HG03565 (cell line): ENCODE measurements at regions not wholly inside any gene's neighbourhood (a gene's known extent, or its start where the extent isn't known, plus 50 kb on each side); places are given as distances from the start of the nearest gene placed in this dataset.
"Not testable (repeated sequence)": the region's sequence is repeated elsewhere in the genome, so short reads cannot be mapped to it uniquely, and the experiment has no call there.

Experiments used
- ATAC-seq: cut with Tn5 transposase; IDR thresholded peaks from one replicate; pipeline ENCODE4 v1.9.1; 2021; ENCODE audit warnings: mild to moderate bottlenecking, moderate library complexity; ENCODE audit not compliant: unreplicated experiment

DNA sequence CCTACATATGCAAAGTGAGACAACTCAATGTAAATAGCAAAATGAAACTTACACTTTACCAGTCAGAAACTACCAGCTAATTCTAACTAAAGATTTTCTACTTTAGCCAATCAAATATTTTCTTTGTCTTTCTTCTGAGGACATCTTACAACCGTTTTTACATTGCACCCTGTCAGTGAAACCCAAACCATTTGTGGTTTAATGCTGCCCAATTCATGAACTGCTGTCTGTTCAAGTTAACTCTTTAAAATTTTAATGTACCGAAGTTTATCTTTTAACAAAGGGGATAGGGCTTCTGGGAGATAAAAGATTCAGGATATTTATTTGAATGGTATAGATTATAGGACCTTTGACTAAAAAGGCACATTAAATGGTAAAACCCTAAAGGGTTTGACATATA is 121.3 kb upstream of the HDDC2 start:
- no peak for ATAC-seq

DNA sequence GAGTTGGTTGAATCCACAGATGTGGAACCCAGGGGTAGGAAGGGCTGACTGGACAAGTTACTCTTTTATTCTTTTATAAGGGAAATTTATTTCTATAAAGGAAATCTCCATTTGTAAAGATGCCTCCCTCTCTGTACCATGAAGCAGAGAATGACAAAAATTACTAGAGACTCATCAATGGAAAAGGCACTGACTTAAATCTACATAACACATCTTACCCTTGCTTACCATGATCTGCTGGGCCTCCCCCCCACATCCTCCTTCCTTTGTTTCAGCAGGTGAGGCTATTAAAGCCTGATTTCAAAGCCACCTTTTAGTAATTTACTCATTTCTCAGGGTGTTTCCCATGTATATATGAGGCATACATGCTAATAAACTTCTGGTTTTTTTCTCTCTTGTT is 130.2 kb upstream of the HDDC2 start:
- ATAC-seq: no peak

DNA sequence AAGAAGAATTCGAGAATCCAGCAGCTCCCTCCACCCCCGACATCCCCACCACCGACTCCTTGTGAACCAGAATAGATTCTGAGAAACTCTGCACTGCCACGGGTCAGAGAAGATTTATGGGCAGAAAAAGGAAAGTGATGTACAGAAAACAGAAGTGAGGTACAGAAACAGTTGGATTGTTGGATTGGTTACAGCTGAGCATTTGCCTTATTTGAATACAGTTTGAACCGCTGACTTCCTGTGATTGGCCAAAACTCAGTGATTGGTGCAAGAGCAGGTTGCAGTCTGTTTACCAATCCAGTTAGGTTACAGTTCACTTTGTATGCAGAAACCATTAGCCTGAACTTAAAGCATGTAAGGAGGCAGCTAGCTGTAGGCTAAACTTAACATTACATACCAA is 131.2 kb upstream of the HDDC2 start:
- ATAC-seq: peak; percentile 64

DNA sequence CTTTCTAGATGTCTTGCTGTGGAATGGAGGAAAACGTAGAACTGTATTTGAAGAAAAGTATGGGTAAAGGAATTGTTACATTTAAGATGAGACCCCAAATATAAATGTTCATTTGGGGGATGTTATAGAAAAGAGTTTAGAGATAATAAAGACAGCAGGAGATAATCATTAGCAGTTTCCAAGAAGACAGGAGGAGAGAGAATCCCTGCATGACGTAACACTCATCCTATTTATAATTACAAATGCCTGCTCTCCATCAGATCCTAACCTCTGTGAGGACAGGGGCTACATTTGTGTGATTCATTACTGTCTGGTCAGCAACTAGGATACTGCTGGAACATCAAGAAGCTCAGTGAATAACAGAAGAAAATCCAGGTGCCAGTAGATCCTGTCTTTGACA is 133.0 kb upstream of the HDDC2 start:
- no peak for ATAC-seq

DNA sequence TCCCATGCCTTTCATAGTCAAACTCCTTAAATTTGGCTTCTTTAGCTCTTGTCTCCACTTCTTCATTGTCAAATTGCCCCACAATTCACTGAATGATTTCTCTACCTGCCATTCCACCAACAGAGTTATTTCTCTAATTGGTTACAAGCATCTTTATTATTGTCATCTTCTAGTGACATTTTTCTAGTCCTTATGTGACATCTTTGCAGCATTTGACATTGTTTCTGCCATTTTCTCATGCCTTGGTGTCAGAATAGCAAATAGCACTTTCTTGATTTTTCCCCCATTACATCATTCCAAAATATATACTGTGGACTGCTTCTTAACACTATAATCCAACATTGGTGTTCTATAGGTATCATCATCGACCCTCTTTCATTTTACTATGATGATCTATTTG is 137.7 kb upstream of the HDDC2 start:
- no peak for ATAC-seq

DNA sequence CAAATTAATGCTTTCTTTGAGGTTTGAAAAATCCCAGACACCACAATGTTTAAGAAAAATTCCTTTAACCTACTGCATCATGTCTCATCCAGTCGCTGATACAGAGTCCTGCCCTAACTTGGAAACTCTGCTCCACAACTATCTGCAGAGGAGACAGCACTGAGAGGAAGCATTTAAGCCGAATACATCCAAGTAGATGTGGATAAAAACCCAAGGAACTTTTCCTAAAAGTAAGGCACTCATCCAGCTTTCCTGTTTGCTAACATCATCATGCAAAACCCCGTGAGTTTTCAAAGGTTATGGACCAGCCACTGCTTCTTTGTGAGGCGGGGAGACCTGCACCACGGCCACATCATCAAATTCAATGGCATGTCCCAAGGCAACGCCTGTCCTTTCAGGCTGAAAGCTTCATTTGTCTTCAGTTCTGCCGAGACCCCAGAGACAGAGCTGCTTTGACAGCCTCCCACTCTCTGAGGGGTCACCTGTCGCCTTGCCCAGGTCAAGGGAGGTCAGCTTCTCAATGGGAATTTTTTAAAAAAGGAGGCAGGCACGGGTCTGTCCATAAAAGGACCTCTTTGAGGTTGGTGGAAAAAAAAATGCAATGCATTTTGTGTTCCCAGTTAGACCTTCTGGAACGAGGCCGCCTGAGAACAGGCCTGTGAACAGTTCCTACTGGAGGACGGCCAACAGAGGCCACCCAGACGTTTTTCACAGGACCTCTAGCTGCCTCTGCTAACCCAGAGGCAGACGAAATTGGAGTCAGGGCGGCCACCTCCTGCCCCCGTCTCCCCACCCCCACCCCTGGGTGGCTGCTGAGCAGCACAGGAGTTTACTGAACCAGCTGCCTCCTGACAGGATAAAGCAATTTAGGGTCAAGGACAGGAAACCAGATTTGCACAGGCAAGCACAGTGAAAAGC is 142.5 kb upstream of the HDDC2 start:
- no peak for ATAC-seq

DNA sequence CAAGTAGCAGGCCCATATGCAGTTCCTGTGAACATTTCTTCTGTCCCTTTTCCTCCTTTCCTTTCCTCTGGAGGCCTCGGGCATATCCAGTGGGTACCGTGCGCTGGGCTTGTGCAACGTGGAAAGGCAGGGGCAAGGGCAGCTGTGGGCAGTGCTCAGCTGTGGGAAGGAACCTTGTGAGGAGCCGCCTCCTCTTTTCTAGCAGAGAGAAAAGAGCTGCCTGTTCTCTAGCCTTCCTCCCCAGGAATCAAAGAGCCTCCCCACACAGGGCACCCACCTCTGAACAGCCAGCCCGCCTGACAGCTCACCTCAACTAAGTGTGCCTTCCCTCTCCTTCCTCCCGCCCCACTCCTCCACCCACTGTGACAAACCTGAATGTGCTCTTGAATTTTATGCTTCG is 143.3 kb upstream of the HDDC2 start:
- ATAC-seq: no peak

DNA sequence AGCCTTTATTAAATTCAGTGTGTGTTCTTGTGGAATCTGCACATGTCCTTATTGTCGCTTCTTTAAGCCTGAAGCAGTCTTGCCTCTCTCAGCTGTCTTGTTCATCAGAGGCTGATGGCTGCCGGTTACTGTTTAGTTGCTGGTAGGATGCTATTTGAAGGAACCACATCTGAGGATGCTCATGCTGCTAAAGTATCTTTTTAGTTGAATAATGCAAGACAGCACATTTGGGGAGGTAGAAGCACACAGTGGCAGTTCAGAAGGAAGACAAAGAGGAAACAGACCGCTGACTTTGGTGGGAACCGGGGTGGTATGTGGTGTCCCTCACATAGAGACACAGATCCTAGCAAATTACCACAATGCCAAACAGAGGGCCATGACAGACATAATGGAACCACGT is 144.2 kb upstream of the HDDC2 start:
- no peak for ATAC-seq

DNA sequence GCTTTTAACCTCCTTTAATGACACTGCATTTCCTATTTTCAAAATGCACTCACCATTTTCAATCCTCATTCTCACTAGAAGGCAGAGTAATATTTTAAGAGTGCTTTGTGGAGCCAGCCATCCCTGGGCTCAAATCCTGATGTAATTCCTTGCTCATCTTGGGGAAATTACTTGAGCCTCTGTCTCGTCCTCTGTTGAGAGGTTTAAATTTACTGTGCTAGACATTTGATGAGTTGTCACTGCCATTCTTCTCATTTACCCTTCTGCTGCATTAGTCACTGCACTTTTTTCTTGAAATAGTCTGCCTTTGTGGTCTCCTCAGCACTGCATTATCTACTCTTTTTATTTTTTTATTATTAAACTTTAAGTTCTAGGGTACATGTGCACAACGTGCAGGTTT is 150.0 kb upstream of the HDDC2 start:
- ATAC-seq: no peak

DNA sequence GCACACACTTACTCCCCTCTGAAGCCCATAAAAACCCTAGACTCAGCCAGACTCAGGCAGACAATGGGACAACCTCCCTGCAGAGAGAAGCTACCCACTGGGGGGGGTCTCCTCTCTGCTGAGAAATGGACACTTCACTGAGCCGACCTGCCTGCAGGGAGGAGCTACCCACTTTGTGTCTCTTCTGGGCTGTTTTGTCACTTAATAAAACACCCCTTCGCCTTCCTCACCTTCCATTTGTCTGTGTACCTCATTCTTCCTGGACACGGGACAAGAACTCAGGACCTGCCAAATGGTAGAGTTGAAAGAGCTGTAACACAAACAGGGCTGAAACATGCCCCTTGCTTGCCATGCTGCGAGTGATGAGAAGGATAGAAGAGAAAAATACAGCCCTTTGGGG is 151.7 kb upstream of the HDDC2 start:
- ATAC-seq: no peak

DNA sequence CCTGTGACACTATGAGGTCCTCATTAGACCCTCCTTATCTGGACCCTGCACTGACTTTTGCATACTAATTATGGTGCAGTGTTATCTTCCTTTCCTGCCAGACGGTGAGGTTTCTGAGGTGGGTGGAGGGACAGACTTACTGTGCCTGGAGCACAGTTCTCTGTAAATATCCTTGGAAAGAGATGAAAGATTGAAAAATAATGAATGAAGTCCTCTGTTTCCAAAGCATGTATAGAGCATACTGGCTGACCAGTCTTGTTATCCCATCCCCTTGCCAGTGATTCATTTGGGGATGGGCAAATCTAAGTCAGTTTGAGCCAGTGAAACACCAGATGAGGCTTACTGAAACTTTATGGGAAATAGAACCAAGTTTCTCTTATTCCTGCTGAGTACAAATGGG is 152.6 kb upstream of the HDDC2 start:
- no peak for ATAC-seq

DNA sequence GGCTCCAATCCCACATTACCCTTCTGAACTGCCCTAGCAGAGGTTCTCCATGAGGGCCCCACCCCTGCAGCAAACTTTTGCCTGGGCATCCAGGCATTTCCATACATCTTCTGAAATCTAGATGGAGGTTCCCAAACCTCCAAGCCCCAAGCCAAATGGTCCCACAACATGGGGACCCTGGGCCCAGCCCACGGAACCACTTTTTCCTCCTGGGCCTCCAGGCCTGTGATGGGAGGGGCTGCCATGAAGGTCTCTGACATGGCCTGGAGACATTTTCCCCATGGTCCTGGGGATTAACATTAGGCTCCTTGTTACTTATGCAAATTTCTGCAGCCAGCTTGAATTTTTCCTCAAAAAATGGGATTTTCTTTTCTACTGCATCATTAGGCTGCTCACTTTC is 156.7 kb upstream of the HDDC2 start:
- not testable (repeated sequence) for ATAC-seq

DNA sequence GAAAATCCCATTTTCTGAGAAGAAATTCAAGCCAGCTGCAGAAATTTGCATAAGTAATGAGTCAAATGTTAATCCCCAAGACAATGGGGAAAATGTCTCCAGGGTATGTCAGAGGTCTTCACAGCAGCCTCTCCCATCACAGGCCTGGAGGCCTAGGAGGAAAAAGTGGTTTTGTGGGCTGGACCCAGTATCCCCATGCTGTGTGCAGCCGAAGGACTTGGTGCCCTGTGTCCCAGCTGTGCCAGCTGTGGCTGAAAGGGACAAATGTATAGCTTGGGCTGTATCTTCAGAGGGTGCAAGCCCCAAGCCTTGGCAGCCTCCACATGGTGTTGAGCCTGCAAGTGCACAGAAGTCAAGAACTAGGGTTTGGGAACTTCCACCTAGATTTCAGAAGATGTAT is 163.6 kb upstream of the HDDC2 start:
- not testable (repeated sequence) for ATAC-seq

DNA sequence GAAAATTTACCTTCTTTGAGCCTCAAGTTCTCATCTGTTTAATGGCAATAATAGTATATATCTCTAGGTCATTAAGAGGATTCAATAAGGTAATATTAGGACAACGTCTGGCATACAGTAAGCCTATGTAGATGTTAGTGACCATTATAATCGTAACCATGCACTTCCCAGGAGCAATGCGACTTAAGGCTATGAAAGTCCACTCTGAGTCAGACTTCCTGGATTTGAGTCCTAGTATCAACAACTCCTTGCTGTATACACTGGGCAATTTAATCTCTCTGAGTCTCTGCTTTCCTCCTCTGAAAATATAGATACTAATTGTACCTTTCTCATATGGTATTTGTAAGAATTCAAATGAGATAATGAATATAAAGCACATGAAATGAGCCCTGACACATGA is 168.1 kb upstream of the HDDC2 start:
- no peak for ATAC-seq

DNA sequence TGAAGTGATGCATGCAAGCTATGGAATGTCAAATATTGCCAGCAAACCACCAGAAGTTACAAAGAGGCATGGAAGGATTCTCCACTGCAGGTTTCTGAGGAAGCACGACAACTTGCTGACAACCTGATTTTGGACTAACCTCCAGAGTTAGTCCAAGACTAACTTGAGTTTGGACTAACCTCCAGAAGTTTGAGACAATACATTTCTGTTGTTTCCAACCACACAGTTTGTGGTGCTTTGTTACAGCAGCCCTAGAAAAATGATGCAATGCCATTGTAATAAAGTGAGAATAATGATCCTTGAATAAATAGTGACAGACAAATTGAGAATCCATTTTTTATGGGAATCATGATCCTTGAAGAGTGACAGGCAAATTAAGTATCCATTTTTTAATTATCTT is 169.9 kb upstream of the HDDC2 start:
- ATAC-seq: no peak

DNA sequence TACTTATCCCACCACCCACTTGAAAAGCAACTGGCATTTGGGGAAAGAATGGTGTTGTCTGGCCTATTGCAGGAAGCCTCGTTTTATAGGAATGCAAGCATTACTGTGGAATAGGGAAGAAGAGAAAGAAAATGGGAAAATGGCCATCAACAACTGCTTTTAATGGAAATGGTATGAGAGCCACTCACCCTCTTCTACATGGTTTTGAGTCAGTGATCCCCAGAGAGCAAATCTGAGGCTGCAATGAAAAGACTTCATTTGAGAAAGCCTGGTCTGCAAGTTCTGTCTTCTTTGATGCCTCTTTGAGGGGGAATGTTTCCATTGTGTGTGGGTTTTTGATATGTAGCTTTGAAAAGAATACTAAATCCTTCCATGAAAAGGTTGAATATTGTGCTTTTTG is 172.3 kb upstream of the HDDC2 start:
- ATAC-seq: no peak

DNA sequence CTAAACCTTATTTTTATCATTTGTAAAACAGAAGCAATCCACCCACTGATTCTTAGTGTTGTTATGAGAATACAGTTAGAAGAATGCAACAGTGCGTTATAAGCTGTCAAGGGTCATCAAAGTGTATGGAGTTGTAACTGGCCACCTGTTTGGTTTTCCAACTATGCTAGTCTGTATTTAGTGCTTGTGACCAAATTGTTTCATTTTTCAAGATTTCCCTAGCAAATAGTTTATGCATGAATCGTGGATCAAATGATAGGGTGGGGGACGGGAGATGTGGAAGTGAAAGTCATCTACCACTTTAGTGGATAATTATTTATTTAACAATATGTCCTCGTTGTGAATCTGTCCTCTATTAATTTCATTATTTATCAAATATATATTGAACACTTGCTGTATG is 175.4 kb upstream of the HDDC2 start:
- ATAC-seq: no peak

DNA sequence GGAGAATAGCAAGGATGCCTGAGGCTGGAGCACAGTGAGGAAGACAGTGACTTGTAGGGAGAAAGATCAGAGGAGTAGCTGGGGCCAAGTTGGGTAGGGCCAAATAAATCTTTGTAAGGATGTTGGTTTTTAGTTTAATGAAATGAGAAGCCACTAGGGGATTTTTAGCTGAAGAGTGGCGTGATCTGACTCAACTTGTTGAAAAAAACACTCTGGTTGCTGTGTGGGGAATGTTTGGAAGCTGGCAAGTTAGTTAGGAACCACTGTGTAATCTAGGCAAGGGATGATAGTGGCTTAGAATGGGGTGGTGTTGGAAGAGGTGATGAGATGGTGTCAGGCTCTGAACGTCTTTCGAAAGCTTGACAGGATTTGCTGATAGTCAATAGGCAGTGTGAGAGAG is 176.1 kb upstream of the HDDC2 start:
- no peak for ATAC-seq

DNA sequence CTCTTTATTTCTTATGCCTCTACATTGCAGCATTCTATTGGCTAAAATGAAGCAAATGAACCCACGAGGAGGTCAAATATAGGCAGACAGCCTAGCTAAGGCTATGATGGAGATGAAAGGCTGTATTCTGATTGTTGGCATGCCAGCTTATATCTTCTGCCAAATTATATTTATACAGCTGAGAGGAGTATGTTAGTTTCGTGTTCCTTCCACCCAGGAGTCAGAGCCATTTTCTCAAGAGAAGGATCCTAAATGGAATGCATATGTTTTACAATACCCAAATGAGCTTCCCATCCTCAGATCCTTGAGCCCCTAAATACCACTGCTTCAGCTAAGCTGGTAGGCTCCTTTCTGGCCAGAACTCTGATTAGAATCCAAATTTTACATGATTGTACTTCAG is 178.4 kb upstream of the HDDC2 start:
- no peak for ATAC-seq

DNA sequence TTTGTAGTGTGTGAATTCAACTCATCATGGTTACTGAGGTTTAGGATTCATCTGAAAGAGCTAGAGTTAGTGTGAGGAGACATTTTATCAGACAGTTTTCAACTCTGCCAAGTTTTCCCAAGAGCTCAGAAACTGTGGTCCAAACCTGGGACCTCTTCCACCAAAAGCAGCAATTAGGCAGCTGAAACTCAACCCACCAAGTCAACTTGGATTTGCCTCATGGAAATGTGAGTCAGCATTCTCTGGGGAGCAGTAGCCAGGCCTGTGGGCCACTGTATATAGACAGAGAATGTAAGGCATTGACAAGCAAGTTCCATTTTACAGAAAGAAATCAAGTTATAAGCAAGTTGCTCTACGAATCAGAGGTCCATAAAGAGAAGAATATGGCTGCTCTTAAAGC is 178.8 kb upstream of the HDDC2 start:
- ATAC-seq: no peak

DNA sequence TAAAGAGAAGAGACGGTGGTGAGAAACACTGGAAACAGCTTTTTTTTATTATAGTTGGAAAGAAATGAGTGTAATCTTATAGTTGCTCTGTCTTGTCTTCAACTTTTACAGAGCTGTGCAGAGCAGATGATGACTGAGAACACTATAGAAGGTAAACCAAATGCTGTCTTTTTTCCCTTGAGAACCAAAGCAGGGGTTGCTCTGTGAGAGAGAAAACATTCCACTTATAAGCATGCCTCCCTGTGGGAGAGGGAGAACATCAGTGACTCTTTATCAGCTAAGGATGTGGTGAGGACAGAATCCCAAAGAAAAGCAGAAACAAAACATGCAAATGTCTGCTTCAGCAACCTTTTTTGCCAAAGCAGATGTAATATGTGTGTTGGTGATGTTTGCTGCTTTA is 179.3 kb upstream of the HDDC2 start:
- no peak for ATAC-seq

DNA sequence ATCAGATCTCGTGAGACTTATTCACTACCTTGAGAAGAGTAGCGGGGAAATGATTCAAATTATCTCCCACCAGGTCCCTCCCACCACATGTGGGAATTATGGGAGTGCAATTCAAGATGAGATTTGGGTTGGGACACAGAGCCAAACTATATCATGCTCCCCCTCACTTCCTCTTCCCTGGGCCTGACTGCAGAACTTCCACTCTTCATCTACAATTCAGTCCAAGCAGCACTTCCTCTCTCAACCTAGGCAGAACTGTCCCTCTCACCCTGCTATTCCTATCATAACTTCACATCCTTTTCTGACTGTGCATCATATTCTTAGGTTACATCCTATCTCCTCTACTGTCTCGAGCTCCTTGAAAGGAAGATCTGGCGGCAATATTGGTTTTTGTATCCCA is 184.0 kb upstream of the HDDC2 start:
- ATAC-seq: no peak

DNA sequence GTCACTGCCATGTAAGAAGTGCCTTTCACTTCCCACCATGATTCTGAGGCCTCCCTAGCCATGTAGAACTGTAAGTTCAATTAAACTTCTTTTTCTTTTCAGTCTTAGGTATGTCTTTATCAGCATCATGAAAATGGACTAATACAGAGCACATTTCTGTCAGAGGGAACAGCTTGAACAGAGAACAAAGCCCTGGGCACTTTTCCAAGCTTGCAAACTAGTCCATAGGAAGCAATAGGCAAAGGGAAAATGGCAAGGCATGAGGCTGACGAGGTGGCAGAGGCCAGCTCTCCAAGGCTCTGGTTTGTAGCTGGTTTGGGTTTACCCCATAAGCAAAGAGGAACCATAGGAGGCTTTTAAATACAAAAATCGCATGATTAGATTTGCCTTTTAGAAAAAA is 185.1 kb upstream of the HDDC2 start:
- no peak for ATAC-seq
